GM19238 (cell line): ENCODE measurements at regions not wholly inside any gene's neighbourhood (a gene's known extent, or its start where the extent isn't known, plus 50 kb on each side); places are given as distances from the start of the nearest gene placed in this dataset.
"Not testable (repeated sequence)": the region's sequence is repeated elsewhere in the genome, so short reads cannot be mapped to it uniquely, and the experiment has no call there.

Experiments
- DNase-seq: peaks from one replicate; pipeline ENCODE4 v3.0.0; 2011; ENCODE audit warnings: low spot score; ENCODE audit not compliant: insufficient read length

GRCh38 chr7:12985228-12985627 lies 297.8 kb downstream of the ARL4A start:
- no peak for DNase-seq

- DNase-seq = no peak
These were observed 298.3 kb downstream of the ARL4A start for GRCh38 chr7:12985752-12986151.

GRCh38 chr7:12987238-12987637 lies 299.8 kb downstream of the ARL4A start:
- DNase-seq = no peak

GRCh38 chr7:12990440-12990839 lies 303.0 kb downstream of the ARL4A start:
- DNase-seq = no peak

GRCh38 chr7:12993025-12993424 lies 305.6 kb downstream of the ARL4A start:
- no peak for DNase-seq

GRCh38 chr7:12995912-12996469 lies 308.6 kb downstream of the ARL4A start:
- no peak for DNase-seq

GRCh38 chr7:13007331-13007730 lies 319.9 kb downstream of the ARL4A start:
- no peak for DNase-seq

- DNase-seq = no peak
These were observed 322.1 kb downstream of the ARL4A start for GRCh38 chr7:13009517-13009916.

GRCh38 chr7:13014011-13014410 lies 326.6 kb downstream of the ARL4A start:
- DNase-seq = no peak

GRCh38 chr7:13016036-13016581 lies 328.7 kb downstream of the ARL4A start:
- DNase-seq = no peak

- DNase-seq = no peak
These were observed 329.3 kb downstream of the ARL4A start for GRCh38 chr7:13016592-13017332.

- no peak for DNase-seq
These were observed 330.0 kb downstream of the ARL4A start for GRCh38 chr7:13017333-13017857.

- DNase-seq = no peak
These were observed 330.4 kb downstream of the ARL4A start for GRCh38 chr7:13017881-13018280.

GRCh38 chr7:13021566-13022300 lies 334.3 kb downstream of the ARL4A start:
- DNase-seq = no peak

- DNase-seq = no peak
These were observed 336.8 kb downstream of the ARL4A start for GRCh38 chr7:13024121-13024674.

GRCh38 chr7:13025043-13025442 lies 337.6 kb downstream of the ARL4A start:
- DNase-seq = not testable (repeated sequence)

GRCh38 chr7:13027321-13027720 lies 339.9 kb downstream of the ARL4A start:
- no peak for DNase-seq

- DNase-seq = no peak
These were observed 340.8 kb downstream of the ARL4A start for GRCh38 chr7:13028036-13028824.

- DNase-seq = no peak
These were observed 341.3 kb downstream of the ARL4A start for GRCh38 chr7:13028825-13029099.

GRCh38 chr7:13031468-13031867 lies 344.0 kb downstream of the ARL4A start:
- no peak for DNase-seq

- DNase-seq = no peak
These were observed 344.7 kb downstream of the ARL4A start for GRCh38 chr7:13032084-13032483.
